ENCODE measurements at regions not wholly inside any gene's neighbourhood (a gene's known extent, or its start where the extent isn't known, plus 50 kb on each side); places are given as distances from the start of the nearest gene placed in this dataset.

- TF ChIP-seq EZH2 (IDR thresholded peaks at IDR 0.05; ENCODE audit: borderline replicate concordance, insufficient read depth, low read length, poor library complexity, severe bottlenecking) (no peak), CTCF (IDR thresholded peaks at IDR 0.05; ENCODE audit: poor library complexity, severe bottlenecking) (no peak), TAF1 (IDR thresholded peaks at IDR 0.05; ENCODE audit: low read depth) (no peak), MXI1 (conservative IDR thresholded peaks at IDR 0.05; ENCODE audit: poor library complexity, severe bottlenecking) (no peak), POLR2AphosphoS5 (IDR thresholded peaks at IDR 0.05) (no peak), SMC3 (conservative IDR thresholded peaks at IDR 0.05; ENCODE audit: poor library complexity) (no peak)
Observed at GRCh38 chr17:54239291-54239690, 416.6 kb downstream of the KIF2B start.
